GM21723 (cell line): ENCODE measurements at regions not wholly inside any gene's neighbourhood (a gene's known extent, or its start where the extent isn't known, plus 50 kb on each side); places are given as distances from the start of the nearest gene placed in this dataset.
A peak's percentile ranks its signal among the peaks of the same experiment; 100 is the strongest.
"Not testable (repeated sequence)": the region's sequence is repeated elsewhere in the genome, so short reads cannot be mapped to it uniquely, and the experiment has no call there.

ENCODE experiments used
- ATAC-seq: cut with Tn5 transposase; IDR thresholded peaks from one replicate; pipeline ENCODE4 v1.9.1; 2021; ENCODE audit warnings: mild to moderate bottlenecking, moderate library complexity; ENCODE audit not compliant: unreplicated experiment

GRCh38 chr13:99074693-99075092, 96.8 kb upstream of the DOCK9 start:
- no peak for ATAC-seq

GRCh38 chr13:99075268-99076191, 97.7 kb upstream of the DOCK9 start:
- peak; percentile 93 for ATAC-seq

- no peak for ATAC-seq
Measured at GRCh38 chr13:99078017-99078771, 100.3 kb upstream of the DOCK9 start.

- no peak for ATAC-seq
Measured at GRCh38 chr13:99080131-99080530, 102.3 kb upstream of the DOCK9 start.

GRCh38 chr13:99083981-99084380, 106.1 kb upstream of the DOCK9 start:
- ATAC-seq, result no peak

GRCh38 chr13:99085139-99085807, 107.4 kb upstream of the DOCK9 start:
- ATAC-seq, result no peak

GRCh38 chr13:99085808-99086266, 108.0 kb upstream of the DOCK9 start:
- no peak for ATAC-seq

GRCh38 chr13:99086267-99087097, 108.6 kb upstream of the DOCK9 start:
- peak; percentile 53 for ATAC-seq

- ATAC-seq, result peak; percentile 84
Measured at GRCh38 chr13:99087098-99087953, 109.5 kb upstream of the DOCK9 start.

- peak; percentile 30 for ATAC-seq
Measured at GRCh38 chr13:99087954-99088491, 110.2 kb upstream of the DOCK9 start.

GRCh38 chr13:99093997-99094396, 106.7 kb upstream of the UBAC2 start:
- no peak for ATAC-seq

GRCh38 chr13:99101831-99102230, 98.8 kb upstream of the UBAC2 start:
- ATAC-seq, result not testable (repeated sequence)

- no peak for ATAC-seq
Measured at GRCh38 chr13:99103536-99103935, 97.1 kb upstream of the UBAC2 start.

- no peak for ATAC-seq
Measured at GRCh38 chr13:99104396-99104795, 96.3 kb upstream of the UBAC2 start.

- ATAC-seq, result no peak
Measured at GRCh38 chr13:99105160-99105559, 95.5 kb upstream of the UBAC2 start.

GRCh38 chr13:99113351-99113750, 87.3 kb upstream of the UBAC2 start:
- no peak for ATAC-seq

GRCh38 chr13:99118179-99118578, 82.5 kb upstream of the UBAC2 start:
- ATAC-seq, result no peak

GRCh38 chr13:99119656-99120055, 81.0 kb upstream of the UBAC2 start:
- no peak for ATAC-seq

- ATAC-seq, result no peak
Measured at GRCh38 chr13:99120751-99121150, 79.9 kb upstream of the UBAC2 start.
